ENCODE measurements at regions not wholly inside any gene's neighbourhood (a gene's known extent, or its start where the extent isn't known, plus 50 kb on each side); places are given as distances from the start of the nearest gene placed in this dataset.
A peak's percentile ranks its signal among the peaks of the same experiment; 100 is the strongest.

DNA sequence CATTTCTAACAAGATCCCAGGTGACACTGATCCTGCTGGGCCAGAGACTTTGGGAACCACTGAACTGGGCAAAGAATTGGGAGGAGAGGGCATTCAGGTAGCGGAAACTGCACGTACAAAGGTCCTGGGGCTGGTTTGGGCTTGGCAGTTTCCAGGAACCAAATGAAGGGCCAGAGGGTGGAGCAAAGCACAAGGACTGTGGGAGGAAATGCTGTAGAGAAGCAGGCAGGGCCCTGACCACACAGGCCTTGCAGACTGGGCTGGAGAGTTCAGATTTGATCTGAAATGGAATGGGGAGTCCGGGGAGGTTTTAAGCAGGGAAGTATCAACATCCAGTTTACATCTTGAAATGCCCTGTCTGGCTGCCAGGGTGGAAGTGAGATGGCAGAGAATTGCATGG, 195.1 kb downstream of the PHETA1 start (continued):
- TF ChIP-seq, protein P1, sequence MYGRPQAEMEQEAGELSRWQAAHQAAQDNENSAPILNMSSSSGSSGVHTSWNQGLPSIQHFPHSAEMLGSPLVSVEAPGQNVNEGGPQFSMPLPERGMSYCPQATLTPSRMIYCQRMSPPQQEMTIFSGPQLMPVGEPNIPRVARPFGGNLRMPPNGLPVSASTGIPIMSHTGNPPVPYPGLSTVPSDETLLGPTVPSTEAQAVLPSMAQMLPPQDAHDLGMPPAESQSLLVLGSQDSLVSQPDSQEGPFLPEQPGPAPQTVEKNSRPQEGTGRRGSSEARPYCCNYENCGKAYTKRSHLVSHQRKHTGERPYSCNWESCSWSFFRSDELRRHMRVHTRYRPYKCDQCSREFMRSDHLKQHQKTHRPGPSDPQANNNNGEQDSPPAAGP (tag by site-specific recombination; IDR thresholded peaks at IDR 0.05) = no peak

DNA sequence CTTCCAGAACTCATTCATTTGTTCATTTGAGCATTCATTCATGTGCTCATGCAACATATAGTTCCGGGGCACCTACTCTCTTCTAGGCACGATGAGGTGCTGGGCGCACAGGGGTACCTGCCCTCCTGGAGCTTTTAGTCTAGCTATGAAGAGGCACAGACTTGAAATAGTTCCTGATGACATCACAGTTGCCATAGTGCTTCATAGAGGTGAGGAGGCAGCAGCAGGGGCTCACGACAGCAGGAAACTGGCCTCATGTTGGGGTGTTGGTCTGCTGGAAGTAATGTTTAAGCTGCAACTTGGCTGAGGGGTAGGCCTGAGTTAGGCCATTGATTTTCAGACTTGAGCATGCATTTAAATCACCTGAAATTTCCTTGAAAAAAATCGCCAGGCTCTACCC, 195.5 kb downstream of the PHETA1 start:
- H3K9me3 ChIP-seq (ENCODE audit: control insufficient read depth, insufficient read depth, low read depth, low read length) = no peaks in the 10 kb centered on the region
- no peaks in the 10 kb centered on the region for H3K36me3 ChIP-seq (ENCODE audit: control insufficient read depth in 2 of 2, insufficient read depth in 1 of 2, low read length in 2 of 2)
- H3K4me1 ChIP-seq (ENCODE audit: control insufficient read depth, insufficient read depth, low read length) = no peaks in the 10 kb centered on the region
- ChIA-PET POLR2A (no interaction called here), CTCF (interaction anchor here (1.4 kb wide), 1 partner anchor 11 kb away, joined by 4 read pairs; no protein-coding TSS in a partner anchor)
- TF ChIP-seq KLF1 (tag by site-specific recombination; IDR thresholded peaks at IDR 0.05) (no peak), ATF2 (tag by site-specific recombination; IDR thresholded peaks at IDR 0.05; ENCODE audit: low read depth) (0 out of 2 replicates have a peak, but pooled peaks have one; percentile 7), ZSCAN16 (tag by site-specific recombination; IDR thresholded peaks at IDR 0.05) (no peak), HOXD13 (CRISPR knock-in tag; IDR thresholded peaks at IDR 0.05; ENCODE audit: borderline replicate concordance) (no peak), ZNF311 (tag by site-specific recombination; IDR thresholded peaks at IDR 0.05; ENCODE audit: borderline replicate concordance) (no peak), KLF9 (tag by site-specific recombination; IDR thresholded peaks at IDR 0.05; ENCODE audit: low read depth) (no peak), ZIC2 (tag by site-specific recombination; IDR thresholded peaks at IDR 0.05) (peak; percentile 50), ZNF600 (tag by site-specific recombination; IDR thresholded peaks at IDR 0.05) (no peak), ZNF488 (tag by site-specific recombination; IDR thresholded peaks at IDR 0.05) (no peak)
- H3K4me3 ChIP-seq (ENCODE audit: low read depth, low read length) = no peak overlapping the region
- no peak overlapping the region for H3K27ac ChIP-seq (ENCODE audit: extremely low read depth, low read depth, low read length)

DNA sequence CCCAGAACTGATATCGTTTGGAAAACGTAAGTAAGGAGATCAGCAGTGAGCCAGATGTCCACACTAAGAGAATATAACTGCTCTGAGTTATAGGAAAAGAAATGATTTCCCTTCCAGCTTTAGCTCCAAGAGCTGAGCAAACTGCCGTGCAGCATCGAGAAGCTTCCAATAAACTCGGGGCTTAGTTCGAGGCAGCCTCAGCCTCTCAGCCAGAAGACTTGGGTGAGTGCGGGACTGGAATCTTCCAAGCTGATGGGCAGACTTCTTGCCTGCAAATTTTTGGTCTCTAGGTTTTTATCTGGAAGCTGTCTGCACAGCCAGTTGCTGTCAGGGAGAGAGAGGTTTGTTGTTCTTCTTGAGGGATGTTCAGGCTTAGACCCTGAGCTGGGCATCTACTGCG, 196.1 kb downstream of the PHETA1 start:
- POLR2A ChIA-PET = no interaction called here
- CTCF ChIA-PET = interaction anchor here (0.7 to 1.4 kb wide), 2 partner anchors 11 to 406 kb away, joined by 3 to 4 read pairs; no protein-coding TSS in a partner anchor
- H3K27ac ChIP-seq (ENCODE audit: extremely low read depth, low read depth, low read length) = no peak overlapping the region

More for the DNA sequence above, 196.1 kb downstream of the PHETA1 start:
- H3K9me3 ChIP-seq (ENCODE audit: control insufficient read depth, insufficient read depth, low read depth, low read length) = no peaks in the 10 kb centered on the region
- no peaks in the 10 kb centered on the region for H3K36me3 ChIP-seq (ENCODE audit: control insufficient read depth in 2 of 2, insufficient read depth in 1 of 2, low read length in 2 of 2)
- no peaks in the 10 kb centered on the region for H3K4me1 ChIP-seq (ENCODE audit: control insufficient read depth, insufficient read depth, low read length)
- TF ChIP-seq ZNF155 (tag by site-specific recombination; IDR thresholded peaks at IDR 0.05) (no peak), ZNF76 (tag by site-specific recombination; IDR thresholded peaks at IDR 0.05; ENCODE audit: borderline replicate concordance, low read depth) (no peak), PRDM1 (tag by site-specific recombination; IDR thresholded peaks at IDR 0.05) (no peak), ZNF433 (tag by site-specific recombination; IDR thresholded peaks at IDR 0.05; ENCODE audit: low read depth) (no peak), OSR2 (tag by site-specific recombination; IDR thresholded peaks at IDR 0.05) (no peak), ZNF121 (tag by site-specific recombination; IDR thresholded peaks at IDR 0.05) (no peak), ZIC2 (tag by site-specific recombination; IDR thresholded peaks at IDR 0.05) (no peak), ZNF37A (tag by site-specific recombination; IDR thresholded peaks at IDR 0.05) (no peak), ZNF266 (tag by site-specific recombination; IDR thresholded peaks at IDR 0.05; ENCODE audit: low read depth) (no peak)
- TF ChIP-seq, protein P2, sequence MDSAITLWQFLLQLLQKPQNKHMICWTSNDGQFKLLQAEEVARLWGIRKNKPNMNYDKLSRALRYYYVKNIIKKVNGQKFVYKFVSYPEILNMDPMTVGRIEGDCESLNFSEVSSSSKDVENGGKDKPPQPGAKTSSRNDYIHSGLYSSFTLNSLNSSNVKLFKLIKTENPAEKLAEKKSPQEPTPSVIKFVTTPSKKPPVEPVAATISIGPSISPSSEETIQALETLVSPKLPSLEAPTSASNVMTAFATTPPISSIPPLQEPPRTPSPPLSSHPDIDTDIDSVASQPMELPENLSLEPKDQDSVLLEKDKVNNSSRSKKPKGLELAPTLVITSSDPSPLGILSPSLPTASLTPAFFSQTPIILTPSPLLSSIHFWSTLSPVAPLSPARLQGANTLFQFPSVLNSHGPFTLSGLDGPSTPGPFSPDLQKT (IDR thresholded peaks at IDR 0.05; ENCODE audit: borderline replicate concordance, low read depth, low read length) = no peak
- TF ChIP-seq, protein P3, sequence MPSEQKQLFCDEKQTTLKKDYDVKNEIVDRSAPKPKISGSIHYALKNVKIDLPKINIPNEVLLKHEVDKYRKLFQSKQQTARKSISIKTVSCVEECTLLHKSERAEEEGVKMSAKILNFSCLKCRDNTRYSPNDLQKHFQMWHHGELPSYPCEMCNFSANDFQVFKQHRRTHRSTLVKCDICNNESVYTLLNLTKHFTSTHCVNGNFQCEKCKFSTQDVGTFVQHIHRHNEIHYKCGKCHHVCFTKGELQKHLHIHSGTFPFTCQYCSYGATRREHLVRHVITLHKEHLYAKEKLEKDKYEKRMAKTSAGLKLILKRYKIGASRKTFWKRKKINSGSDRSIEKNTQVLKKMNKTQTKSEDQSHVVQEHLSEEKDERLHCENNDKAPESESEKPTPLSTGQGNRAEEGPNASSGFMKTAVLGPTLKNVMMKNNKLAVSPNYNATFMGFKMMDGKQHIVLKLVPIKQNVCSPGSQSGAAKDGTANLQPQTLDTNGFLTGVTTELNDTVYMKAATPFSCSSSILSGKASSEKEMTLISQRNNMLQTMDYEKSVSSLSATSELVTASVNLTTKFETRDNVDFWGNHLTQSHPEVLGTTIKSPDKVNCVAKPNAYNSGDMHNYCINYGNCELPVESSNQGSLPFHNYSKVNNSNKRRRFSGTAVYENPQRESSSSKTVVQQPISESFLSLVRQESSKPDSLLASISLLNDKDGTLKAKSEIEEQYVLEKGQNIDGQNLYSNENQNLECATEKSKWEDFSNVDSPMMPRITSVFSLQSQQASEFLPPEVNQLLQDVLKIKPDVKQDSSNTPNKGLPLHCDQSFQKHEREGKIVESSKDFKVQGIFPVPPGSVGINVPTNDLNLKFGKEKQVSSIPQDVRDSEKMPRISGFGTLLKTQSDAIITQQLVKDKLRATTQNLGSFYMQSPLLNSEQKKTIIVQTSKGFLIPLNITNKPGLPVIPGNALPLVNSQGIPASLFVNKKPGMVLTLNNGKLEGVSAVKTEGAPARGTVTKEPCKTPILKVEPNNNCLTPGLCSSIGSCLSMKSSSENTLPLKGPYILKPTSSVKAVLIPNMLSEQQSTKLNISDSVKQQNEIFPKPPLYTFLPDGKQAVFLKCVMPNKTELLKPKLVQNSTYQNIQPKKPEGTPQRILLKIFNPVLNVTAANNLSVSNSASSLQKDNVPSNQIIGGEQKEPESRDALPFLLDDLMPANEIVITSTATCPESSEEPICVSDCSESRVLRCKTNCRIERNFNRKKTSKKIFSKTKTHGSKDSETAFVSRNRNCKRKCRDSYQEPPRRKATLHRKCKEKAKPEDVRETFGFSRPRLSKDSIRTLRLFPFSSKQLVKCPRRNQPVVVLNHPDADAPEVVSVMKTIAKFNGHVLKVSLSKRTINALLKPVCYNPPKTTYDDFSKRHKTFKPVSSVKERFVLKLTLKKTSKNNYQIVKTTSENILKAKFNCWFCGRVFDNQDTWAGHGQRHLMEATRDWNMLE (tag by site-specific recombination; conservative IDR thresholded peaks at IDR 0.05; ENCODE audit: low read depth) = no peak
- no peak overlapping the region for H3K4me3 ChIP-seq (ENCODE audit: low read depth, low read length)

Data from HEK293 (cell line).